Panc1 (cell line): ENCODE measurements at regions not wholly inside any gene's neighbourhood (a gene's known extent, or its start where the extent isn't known, plus 50 kb on each side); places are given as distances from the start of the nearest gene placed in this dataset.

Experiments used
- ATAC-seq: fragments of 200-7000 bp; cut with Tn5 transposase; 2 replicates; pipeline ENCODE4 v1.9.1; 2020; ENCODE audit warnings: mild to moderate bottlenecking, moderate library complexity
- BruUV-seq: library from RNA; stranded (reverse); fragments of 400-500 nt; replicated peaks from 2 replicates; lab custom pipeline; 2021; lab: Mats Ljungman, UMichigan
- CTCF ChIA-PET: fragments of 300-600 bp; sonication (Branson Sonifier 250); formaldehyde crosslinking; loops from one replicate; lab custom pipeline; 2022; ENCODE audit warnings: antibody characterized with exemption; lab: Charles Lee
- POLR2A ChIA-PET: fragments of 300-600 bp; sonication (Branson Sonifier 250); formaldehyde crosslinking; loops from one replicate; lab custom pipeline; 2022; ENCODE audit warnings: antibody characterized with exemption; lab: Charles Lee
- DNase-seq: peaks from one replicate; pipeline ENCODE4 v3.0.0-alpha.2; 2010; ENCODE audit warnings: low read depth, low spot score
- H3K27ac ChIP-seq: 2 replicates; pipeline ENCODE4 v1.5.1; 2011; ENCODE audit warnings: mild to moderate bottlenecking, low read length, inconsistent platforms
- H3K27me3 ChIP-seq: fragments of 200-500 bp; sonication (Bioruptor generic); 2 replicates; pipeline ENCODE4 v1.6.0; 2014; ENCODE audit warnings: low read length, inconsistent platforms; ENCODE audit not compliant: control insufficient read depth, insufficient read depth
- H3K36me3 ChIP-seq: fragments of 200-500 bp; sonication (Bioruptor generic); 2 replicates; pipeline ENCODE4 v1.5.1; 2014; ENCODE audit warnings: inconsistent platforms, mild to moderate bottlenecking, low read length, moderate library complexity; ENCODE audit not compliant: control insufficient read depth, insufficient read depth
- H3K4me1 ChIP-seq: 2 replicates; pipeline ENCODE4 v1.5.1; 2011; ENCODE audit warnings: inconsistent platforms, mild to moderate bottlenecking, low read length, moderate library complexity; ENCODE audit not compliant: control insufficient read depth, insufficient read depth
- H3K4me3 ChIP-seq, 2 experiments: 2 replicates each; pipeline ENCODE4 v1.5.1; 2011 to 2012; ENCODE audit warnings: low read depth in 2 of 2, low read length in 2 of 2, mild to moderate bottlenecking in 2 of 2, inconsistent platforms in 1 of 2, moderate library complexity in 1 of 2
- H3K9me3 ChIP-seq: fragments of 200-500 bp; sonication (Bioruptor generic); 2 replicates; pipeline ENCODE4 v1.5.1; 2014; ENCODE audit warnings: low read depth, mild to moderate bottlenecking, inconsistent platforms, low read length, moderate library complexity; ENCODE audit not compliant: control insufficient read depth, insufficient read depth
- CTCF ChIP-seq: fragments of 450-650 bp; IDR thresholded peaks from 2 replicates; pipeline ENCODE4 v1.5.1; 2017; ENCODE audit warnings: mild to moderate bottlenecking
- POLR2AphosphoS5 ChIP-seq: IDR thresholded peaks from 2 replicates; pipeline ENCODE4 v1.6.1; 2012; ENCODE audit warnings: mild to moderate bottlenecking, low read depth, low read length, moderate library complexity
- REST ChIP-seq, 2 experiments: IDR thresholded peaks; 2 replicates each; pipeline ENCODE4 v1.6.1; 2011 to 2012; ENCODE audit warnings: low read depth in 2 of 2, control low read depth in 1 of 2, low read length in 1 of 2, mild to moderate bottlenecking in 1 of 2, moderate library complexity in 1 of 2; ENCODE audit not compliant: insufficient read depth in 1 of 2
- SIN3A ChIP-seq: IDR thresholded peaks from 2 replicates; pipeline ENCODE4 v1.6.1; 2012; ENCODE audit warnings: low read depth, mild to moderate bottlenecking, low read length, moderate library complexity, borderline replicate concordance; ENCODE audit not compliant: insufficient read depth
- TCF7L2 ChIP-seq: IDR thresholded peaks from 2 replicates; pipeline ENCODE4 v1.6.1; 2011; ENCODE audit warnings: mild to moderate bottlenecking, low read depth, low read length, inconsistent platforms
- in situ Hi-C: cut with HindIII; loops from 2 replicates; pipeline ENCODE4 v1.10.0; 2016; ENCODE audit warnings: low sequenced_read_pairs, low pct_unique_long_range_greater_than_20kb
- intact Hi-C: fragments of 100-400 bp; cut with micrococcal nuclease; formaldehyde crosslinking; loops from one replicate; pipeline ENCODE4 v1.10.0; 2022; ENCODE audit not compliant: unreplicated experiment

- Histone ChIP-seq H3K4me3 (no peak overlapping the region), H3K27ac (no peak overlapping the region), H3K27me3 (no peaks in the 10 kb centered on the region), H3K36me3 (no peaks in the 10 kb centered on the region), H3K4me1 (no peaks in the 10 kb centered on the region), H3K9me3 (no peaks in the 10 kb centered on the region)
- in situ Hi-C loops: no loop called here
- intact Hi-C loops: no loop called here
- ChIA-PET POLR2A (interaction anchor here (0.6 kb wide), 1 partner anchor 106 kb away, joined by 3 read pairs; no protein-coding TSS in a partner anchor), CTCF (no interaction called here)
- DNase-seq (no peak), ATAC-seq (no peak)
- TF ChIP-seq SIN3A (no peak), POLR2AphosphoS5 (no peak), CTCF (no peak), TCF7L2 (no peak), REST (IDR thresholded peaks at IDR 0.05; ENCODE audit: insufficient read depth in 1 of 2, low read depth in 2 of 2, low read length in 1 of 2) (no peak)
- BruUV-seq: no TSS peak
These were observed 372.4 kb downstream of the TGFB2 start for GRCh38 chr1:218717575-218717974.

- ChIA-PET CTCF (no interaction called here), POLR2A (no interaction called here)
- no peaks in the 10 kb centered on the region for H3K9me3 ChIP-seq
- H3K4me3 ChIP-seq: no peak overlapping the region
- DNase-seq: no peak
- in situ Hi-C loops (no loop called here), intact Hi-C loops (no loop called here)
- ATAC-seq: no peak
- H3K27me3 ChIP-seq: no peaks in the 10 kb centered on the region
- no TSS peak for BruUV-seq
- no peak for TF ChIP-seq POLR2AphosphoS5
- no peak for TF ChIP-seq SIN3A
- no peak for TF ChIP-seq CTCF
- TF ChIP-seq TCF7L2: no peak
- no peak for TF ChIP-seq REST (IDR thresholded peaks at IDR 0.05; ENCODE audit: insufficient read depth in 1 of 2, low read depth in 2 of 2, low read length in 1 of 2)
- H3K27ac ChIP-seq: no peak overlapping the region; the same call in 1 of the 2 replicates
- no peaks in the 10 kb centered on the region for H3K36me3 ChIP-seq
- H3K4me1 ChIP-seq: no peaks in the 10 kb centered on the region
These were observed 373.1 kb downstream of the TGFB2 start for GRCh38 chr1:218718206-218718605.
